Astrocyte of the cerebellum (primary cell): ENCODE measurements at regions not wholly inside any gene's neighbourhood (a gene's known extent, or its start where the extent isn't known, plus 50 kb on each side); places are given as distances from the start of the nearest gene placed in this dataset.

Experiments
- DNase-seq: peaks from one replicate; pipeline ENCODE4 v3.0.0-alpha.2; 2011; ENCODE audit warnings: low read depth
- H3K4me3 ChIP-seq: 2 replicates; pipeline ENCODE4 v1.5.1; 2011; ENCODE audit warnings: mild to moderate bottlenecking, low read depth, low read length, moderate library complexity
- in situ Hi-C: cut with HindIII; loops from 2 replicates; pipeline ENCODE4 v1.10.0; 2017; ENCODE audit warnings: low sequenced_read_pairs
- TF ChIP-seq, protein P1 (sequence below): IDR thresholded peaks from 2 replicates; pipeline ENCODE4 v1.5.1; 2012; ENCODE audit warnings: low read length, low read depth, moderate library complexity, mild to moderate bottlenecking; ENCODE audit errors: missing control alignments

- in situ Hi-C loops = no loop called here
- TF ChIP-seq, protein P1, sequence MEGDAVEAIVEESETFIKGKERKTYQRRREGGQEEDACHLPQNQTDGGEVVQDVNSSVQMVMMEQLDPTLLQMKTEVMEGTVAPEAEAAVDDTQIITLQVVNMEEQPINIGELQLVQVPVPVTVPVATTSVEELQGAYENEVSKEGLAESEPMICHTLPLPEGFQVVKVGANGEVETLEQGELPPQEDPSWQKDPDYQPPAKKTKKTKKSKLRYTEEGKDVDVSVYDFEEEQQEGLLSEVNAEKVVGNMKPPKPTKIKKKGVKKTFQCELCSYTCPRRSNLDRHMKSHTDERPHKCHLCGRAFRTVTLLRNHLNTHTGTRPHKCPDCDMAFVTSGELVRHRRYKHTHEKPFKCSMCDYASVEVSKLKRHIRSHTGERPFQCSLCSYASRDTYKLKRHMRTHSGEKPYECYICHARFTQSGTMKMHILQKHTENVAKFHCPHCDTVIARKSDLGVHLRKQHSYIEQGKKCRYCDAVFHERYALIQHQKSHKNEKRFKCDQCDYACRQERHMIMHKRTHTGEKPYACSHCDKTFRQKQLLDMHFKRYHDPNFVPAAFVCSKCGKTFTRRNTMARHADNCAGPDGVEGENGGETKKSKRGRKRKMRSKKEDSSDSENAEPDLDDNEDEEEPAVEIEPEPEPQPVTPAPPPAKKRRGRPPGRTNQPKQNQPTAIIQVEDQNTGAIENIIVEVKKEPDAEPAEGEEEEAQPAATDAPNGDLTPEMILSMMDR = no peak
- no peak for DNase-seq
- no peak overlapping the region for H3K4me3 ChIP-seq
These were observed 216.2 kb downstream of the SEC16B start for GRCh38 chr1:177753655-177754054.

GRCh38 chr1:177748080-177748801, 221.6 kb downstream of the SEC16B start:
- TF ChIP-seq, protein P1 = no peak
- DNase-seq = no peak
- in situ Hi-C loops = no loop called here
- no peak overlapping the region for H3K4me3 ChIP-seq

- in situ Hi-C loops = no loop called here
- TF ChIP-seq, protein P1 = no peak
- no peak overlapping the region for H3K4me3 ChIP-seq
- DNase-seq = no peak
These were observed 223.7 kb downstream of the SEC16B start for GRCh38 chr1:177746155-177746554.

- DNase-seq = no peak
- H3K4me3 ChIP-seq = no peak overlapping the region
- in situ Hi-C loops = no loop called here
- TF ChIP-seq, protein P1 = no peak
These were observed 225.0 kb downstream of the SEC16B start for GRCh38 chr1:177744906-177745305.

DNA sequence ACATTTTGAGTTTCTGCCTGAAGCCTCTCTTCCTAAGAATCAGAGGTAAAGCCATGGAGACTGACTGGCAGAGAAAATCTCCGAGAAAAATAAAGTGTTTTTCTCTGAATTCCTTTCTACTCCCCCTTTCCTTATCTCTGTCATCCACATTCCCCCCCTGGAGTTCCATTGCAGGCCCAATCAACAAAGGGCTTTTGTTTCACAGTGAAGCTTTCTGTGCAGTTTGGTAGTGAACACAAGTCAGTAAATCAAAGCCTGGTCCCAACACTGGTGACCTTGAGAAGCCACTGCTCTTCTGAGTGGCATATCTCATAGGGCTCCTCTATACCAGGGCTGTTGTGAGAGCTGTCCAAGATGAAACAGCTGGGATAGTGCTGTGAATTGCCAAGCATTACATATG, 228.4 kb downstream of the SEC16B start:
- no peak overlapping the region for H3K4me3 ChIP-seq
- no peak for DNase-seq
- TF ChIP-seq, protein P1 = no peak
- in situ Hi-C loops = no loop called here

DNA sequence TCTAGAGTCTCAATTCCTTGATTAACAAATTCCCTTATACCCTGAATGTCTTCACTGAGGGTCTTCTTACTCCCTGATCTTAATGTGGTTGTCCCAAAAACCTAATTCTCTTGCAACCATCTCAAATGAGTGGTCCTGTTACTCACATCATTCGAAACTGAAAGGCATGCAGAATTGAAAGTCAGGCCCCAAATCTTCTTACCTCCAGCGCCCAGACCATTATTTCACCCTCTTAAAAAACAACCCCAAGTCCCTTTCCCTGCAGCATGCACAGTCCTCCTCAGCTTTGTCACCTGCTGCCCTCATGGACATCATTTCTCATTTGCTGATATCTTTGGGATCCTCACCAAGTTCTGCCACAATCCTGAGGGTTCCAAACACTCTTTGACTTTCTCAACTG, 230.1 kb downstream of the SEC16B start:
- TF ChIP-seq, protein P1 = no peak
- in situ Hi-C loops = no loop called here
- H3K4me3 ChIP-seq = no peak overlapping the region
- no peak for DNase-seq
